ENCODE measurements at regions not wholly inside any gene's neighbourhood (a gene's known extent, or its start where the extent isn't known, plus 50 kb on each side); places are given as distances from the start of the nearest gene placed in this dataset.

DNA sequence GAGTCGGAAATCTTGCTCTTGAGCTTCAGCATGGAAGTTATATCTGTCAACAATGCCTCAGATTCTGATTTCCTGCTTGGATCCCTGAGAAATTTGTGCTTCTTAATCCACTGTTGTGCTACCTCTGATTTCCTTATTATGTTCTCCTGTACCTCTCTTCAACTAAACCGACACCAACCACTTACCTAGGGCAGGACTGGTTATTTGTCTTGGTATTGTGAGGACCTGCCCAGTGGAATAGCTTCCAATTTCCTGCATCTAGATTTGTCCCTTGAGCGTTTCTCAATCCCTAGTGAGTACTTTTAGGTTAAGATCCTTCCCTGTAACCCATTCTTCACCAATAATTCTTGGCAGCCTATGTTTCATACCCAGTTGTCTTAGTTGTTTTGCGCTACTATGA is 720.5 kb upstream of the ZNF385D start:
- TF ChIP-seq ZFP30 (CRISPR knock-in tag; IDR thresholded peaks at IDR 0.05) = no peak
- TF ChIP-seq ARNTL (CRISPR knock-in tag; IDR thresholded peaks at IDR 0.05; ENCODE audit: borderline replicate concordance, low read depth) = no peak
- TF ChIP-seq ZNF565 (CRISPR knock-in tag; conservative IDR thresholded peaks at IDR 0.05; ENCODE audit: low read depth) = no peak
- TF ChIP-seq PATZ1 (CRISPR knock-in tag; IDR thresholded peaks at IDR 0.05; ENCODE audit: borderline replicate concordance) = no peak
- no peak for TF ChIP-seq ZNF70 (CRISPR knock-in tag; IDR thresholded peaks at IDR 0.05)
- TF ChIP-seq CREB5 (CRISPR knock-in tag; IDR thresholded peaks at IDR 0.05; ENCODE audit: low read depth) = no peak
- no peak for TF ChIP-seq OSR1 (CRISPR knock-in tag; IDR thresholded peaks at IDR 0.05)
- TF ChIP-seq RARB (CRISPR knock-in tag; IDR thresholded peaks at IDR 0.05) = no peak
- no peak for TF ChIP-seq ISL1 (CRISPR knock-in tag; IDR thresholded peaks at IDR 0.05)
- no peak for TF ChIP-seq SNAI2 (CRISPR knock-in tag; IDR thresholded peaks at IDR 0.05)
- TF ChIP-seq TSHZ2 (CRISPR knock-in tag; IDR thresholded peaks at IDR 0.05) = no peak
- no peak for TF ChIP-seq TCF4 (CRISPR knock-in tag; IDR thresholded peaks at IDR 0.05; ENCODE audit: borderline replicate concordance)
- no peak for TF ChIP-seq ZC3H10 (CRISPR knock-in tag; IDR thresholded peaks at IDR 0.05)

All from SK-N-SH treated with all-trans-retinoic acid at 6 μM for 48 hours (cell line).